Karpas-422 (cell line): ENCODE measurements at regions not wholly inside any gene's neighbourhood (a gene's known extent, or its start where the extent isn't known, plus 50 kb on each side); places are given as distances from the start of the nearest gene placed in this dataset.
"Not testable (repeated sequence)": the region's sequence is repeated elsewhere in the genome, so short reads cannot be mapped to it uniquely, and the experiment has no call there.

Experiments used
- DNase-seq: peaks from one replicate; pipeline ENCODE4 v3.0.0-alpha.2; 2015
- H2AFZ ChIP-seq: fragments of 200-600 bp; sonication (generic); 2 replicates; pipeline ENCODE4 v1.6.1; 2014; ENCODE audit warnings: antibody characterized with exemption, low read length, mixed read lengths
- H3K27ac ChIP-seq: fragments of 200-600 bp; sonication (generic); 2 replicates; pipeline ENCODE4 v1.5.1; 2014; ENCODE audit warnings: mild to moderate bottlenecking, low read length, moderate library complexity
- H3K27me3 ChIP-seq: fragments of 200-600 bp; sonication (generic); 2 replicates; pipeline ENCODE4 v1.6.1; 2014; ENCODE audit warnings: low read length, mixed read lengths
- H3K36me3 ChIP-seq: fragments of 200-600 bp; sonication (generic); 2 replicates; pipeline ENCODE4 v1.6.1; 2014; ENCODE audit warnings: low read length, mixed read lengths; ENCODE audit not compliant: insufficient read depth
- H3K4me1 ChIP-seq: fragments of 200-600 bp; sonication (generic); 2 replicates; pipeline ENCODE4 v1.6.1; 2014; ENCODE audit warnings: mild to moderate bottlenecking, low read length, mixed read lengths
- H3K4me2 ChIP-seq: fragments of 200-600 bp; sonication (generic); 2 replicates; pipeline ENCODE4 v1.6.1; 2014; ENCODE audit warnings: low read length, low read depth, mild to moderate bottlenecking; ENCODE audit not compliant: poor library complexity, severe bottlenecking
- H3K4me3 ChIP-seq: fragments of 200-600 bp; sonication (generic); 2 replicates; pipeline ENCODE4 v1.5.1; 2014; ENCODE audit warnings: mild to moderate bottlenecking, antibody characterized with exemption, low read length, mixed read lengths
- H3K79me2 ChIP-seq: fragments of 200-600 bp; sonication (generic); 2 replicates; pipeline ENCODE4 v1.6.1; 2014; ENCODE audit warnings: mild to moderate bottlenecking, low read length, mixed read lengths
- H3K9ac ChIP-seq: fragments of 200-600 bp; sonication (generic); 2 replicates; pipeline ENCODE4 v1.6.0; 2014; ENCODE audit warnings: low read length
- H3K9me2 ChIP-seq: fragments of 200-600 bp; sonication (generic), shearing (Covaris generic); replicated peaks from 2 replicates; pipeline ENCODE4 v1.6.0; 2014; ENCODE audit warnings: mild to moderate bottlenecking, low read length, moderate library complexity; ENCODE audit not compliant: insufficient read depth
- H3K9me3 ChIP-seq: fragments of 300-700, 200-600 bp; sonication (generic); 2 replicates; pipeline ENCODE4 v1.6.1; 2014; ENCODE audit warnings: low read length, mixed read lengths
- H4K20me1 ChIP-seq: fragments of 200-600 bp; sonication (generic); 2 replicates; pipeline ENCODE4 v1.6.1; 2014; ENCODE audit warnings: mild to moderate bottlenecking, antibody characterized with exemption, low read length, low read depth; ENCODE audit not compliant: insufficient read depth

DNA sequence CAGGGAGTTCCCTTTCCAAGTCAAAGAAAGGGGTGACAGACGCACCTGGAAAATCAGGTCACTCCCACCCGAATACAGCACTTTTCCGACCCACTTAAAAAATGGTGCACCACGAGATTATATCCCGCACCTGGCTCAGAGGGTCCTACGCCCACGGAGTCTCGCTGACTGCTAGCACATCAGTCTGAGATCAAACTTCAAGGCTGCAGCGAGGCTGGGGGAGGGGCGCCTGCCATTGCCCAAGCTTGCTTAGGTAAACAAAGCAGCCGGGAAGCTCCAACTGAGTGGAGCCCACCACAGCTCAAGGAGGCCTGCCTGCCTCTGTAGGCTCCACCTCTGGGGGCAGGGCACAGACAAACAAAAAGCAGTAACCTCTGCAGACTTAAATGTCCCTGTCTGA, 277.8 kb upstream of the ARHGAP42 start:
- H3K36me3 ChIP-seq, H3K9me2 ChIP-seq, H3K9ac ChIP-seq, H3K4me2 ChIP-seq, H3K4me1 ChIP-seq, H3K4me3 ChIP-seq, H4K20me1 ChIP-seq, H3K79me2 ChIP-seq, H3K27ac ChIP-seq, H2AFZ ChIP-seq, DNase-seq, H3K27me3 ChIP-seq: not testable (repeated sequence)
- H3K9me3 ChIP-seq: peaks cover 38% of the 10 kb centered on the region

- no peaks in the 10 kb centered on the region for H3K27me3 ChIP-seq
- no peak overlapping the region for H3K27ac ChIP-seq
- no peaks in the 10 kb centered on the region for H3K79me2 ChIP-seq
- H3K9me2 ChIP-seq: no peaks in the 10 kb centered on the region
- H3K36me3 ChIP-seq: no peaks in the 10 kb centered on the region
- H3K9me3 ChIP-seq: peaks cover 85% of the 10 kb centered on the region
- H3K9ac ChIP-seq: no peak overlapping the region
- no peak overlapping the region for H3K4me3 ChIP-seq
- no peaks in the 10 kb centered on the region for H4K20me1 ChIP-seq
- H2AFZ ChIP-seq: no peak overlapping the region
- no peak for DNase-seq
- no peaks in the 10 kb centered on the region for H3K4me1 ChIP-seq
- H3K4me2 ChIP-seq: no peak overlapping the region
Measured at GRCh38 chr11:100419518-100419917, 267.6 kb upstream of the ARHGAP42 start.

DNA sequence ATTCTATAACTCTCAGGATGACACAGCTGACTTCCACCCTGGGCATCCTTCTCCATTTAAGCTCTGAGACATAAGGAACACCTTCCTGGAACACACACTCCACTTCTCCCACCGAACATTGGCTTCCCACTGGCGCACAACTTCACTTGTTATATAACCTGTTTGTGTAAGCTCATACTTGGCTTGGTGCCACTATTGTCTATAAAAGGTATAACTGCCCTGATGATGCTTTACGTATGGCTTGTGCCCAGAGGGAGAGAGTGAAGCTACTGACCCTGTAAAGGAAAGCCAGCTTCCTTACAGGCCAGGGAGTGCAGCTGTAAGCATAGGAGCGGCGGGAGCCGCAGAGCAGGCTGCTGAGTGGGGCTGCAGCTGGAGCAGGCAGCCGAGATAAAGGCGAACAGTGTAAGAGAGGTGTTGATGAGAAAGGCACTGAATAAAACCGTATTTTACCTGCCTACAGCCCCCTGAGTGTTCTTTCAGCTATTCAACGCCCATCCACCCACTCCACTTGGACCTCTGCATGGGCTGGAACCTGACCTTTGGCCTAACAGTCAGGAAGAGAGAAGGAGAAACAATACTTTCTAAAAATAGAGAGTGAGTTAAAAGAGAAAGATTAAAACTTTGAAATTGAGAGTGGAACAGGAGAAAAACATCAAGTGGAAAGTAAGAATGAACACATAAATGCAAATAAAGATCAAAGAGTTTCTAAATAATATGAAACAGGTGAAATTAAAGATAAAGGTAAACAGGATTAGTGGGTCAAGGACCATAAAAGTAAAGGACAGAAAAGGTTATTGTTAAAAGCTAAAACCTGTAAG, 252.1 kb upstream of the ARHGAP42 start:
- no peak overlapping the region for H3K9ac ChIP-seq
- H3K79me2 ChIP-seq: no peaks in the 10 kb centered on the region
- H3K27ac ChIP-seq: no peak overlapping the region
- no peaks in the 10 kb centered on the region for H3K9me2 ChIP-seq
- no peaks in the 10 kb centered on the region for H4K20me1 ChIP-seq
- no peaks in the 10 kb centered on the region for H3K36me3 ChIP-seq
- no peak overlapping the region for H3K4me3 ChIP-seq
- H3K4me2 ChIP-seq: no peak overlapping the region
- no peak overlapping the region for H2AFZ ChIP-seq
- H3K27me3 ChIP-seq: no peaks in the 10 kb centered on the region
- DNase-seq: no peak
- H3K4me1 ChIP-seq: no peaks in the 10 kb centered on the region
- peaks cover 60% of the 10 kb centered on the region for H3K9me3 ChIP-seq

DNA sequence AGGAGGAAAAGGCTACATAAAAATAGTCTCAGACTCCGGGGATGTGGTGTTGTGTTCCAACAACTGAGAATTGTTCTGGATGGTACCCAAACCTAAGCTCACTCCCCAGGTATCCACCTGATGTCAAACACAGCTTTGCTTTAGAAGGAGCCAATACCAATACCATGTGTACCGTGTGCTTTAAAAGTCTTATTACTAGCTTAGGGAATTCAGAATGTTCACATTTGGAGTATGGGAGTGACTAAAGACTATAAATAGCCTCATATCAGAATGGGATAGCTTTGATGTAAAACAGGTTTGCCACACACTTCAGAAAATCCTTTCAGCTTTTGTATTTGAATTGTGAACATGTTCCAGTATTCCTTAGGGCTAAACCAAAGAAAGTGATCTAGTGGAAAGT, 248.7 kb upstream of the ARHGAP42 start:
- Histone ChIP-seq H3K4me2 (no peak overlapping the region), H3K27ac (no peak overlapping the region), H2AFZ (no peak overlapping the region), H3K27me3 (no peaks in the 10 kb centered on the region), H3K9me3 (peaks cover 69% of the 10 kb centered on the region), H4K20me1 (no peaks in the 10 kb centered on the region), H3K4me3 (no peak overlapping the region), H3K36me3 (no peaks in the 10 kb centered on the region), H3K79me2 (no peaks in the 10 kb centered on the region), H3K9ac (no peak overlapping the region), H3K9me2 (no peaks in the 10 kb centered on the region), H3K4me1 (no peaks in the 10 kb centered on the region)
- no peak for DNase-seq

DNA sequence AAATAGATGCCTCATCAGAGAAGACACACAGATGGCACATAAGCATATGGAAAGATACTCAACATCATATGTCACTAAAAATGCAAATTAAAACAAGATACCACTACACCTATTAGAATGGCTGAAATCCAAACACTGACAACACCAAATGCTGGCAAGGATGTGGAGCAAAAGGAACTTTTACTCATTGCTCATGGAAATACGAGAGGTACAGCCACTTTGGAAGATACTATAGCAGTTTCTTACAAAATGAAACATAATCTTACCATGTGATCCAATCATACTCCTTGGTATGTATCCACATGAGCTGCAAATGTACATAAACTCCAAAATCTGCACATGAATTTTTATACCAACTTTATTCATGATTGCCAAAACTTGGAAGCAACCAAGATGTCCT, 246.0 kb upstream of the ARHGAP42 start:
- DNase-seq: no peak

GRCh38 chr11:100442017-100442416, 245.1 kb upstream of the ARHGAP42 start:
- Histone ChIP-seq H4K20me1 (no peaks in the 10 kb centered on the region), H3K36me3 (no peaks in the 10 kb centered on the region), H3K4me3 (no peak overlapping the region), H3K9ac (no peak overlapping the region), H3K79me2 (no peaks in the 10 kb centered on the region), H2AFZ (no peak overlapping the region), H3K27ac (no peak overlapping the region), H3K4me1 (no peaks in the 10 kb centered on the region), H3K9me3 (peaks cover 71% of the 10 kb centered on the region), H3K4me2 (no peak overlapping the region), H3K9me2 (no peaks in the 10 kb centered on the region), H3K27me3 (no peaks in the 10 kb centered on the region)
- no peak for DNase-seq

More for the DNA sequence above, 246.0 kb upstream of the ARHGAP42 start:
- no peaks in the 10 kb centered on the region for H4K20me1 ChIP-seq
- no peaks in the 10 kb centered on the region for H3K79me2 ChIP-seq
- H3K9ac ChIP-seq: no peak overlapping the region
- H3K4me2 ChIP-seq: no peak overlapping the region
- H2AFZ ChIP-seq: no peak overlapping the region
- H3K4me3 ChIP-seq: no peak overlapping the region
- H3K27me3 ChIP-seq: no peaks in the 10 kb centered on the region
- no peaks in the 10 kb centered on the region for H3K4me1 ChIP-seq
- H3K9me3 ChIP-seq: peaks cover 69% of the 10 kb centered on the region
- no peaks in the 10 kb centered on the region for H3K9me2 ChIP-seq
- no peaks in the 10 kb centered on the region for H3K36me3 ChIP-seq
- no peak overlapping the region for H3K27ac ChIP-seq

DNA sequence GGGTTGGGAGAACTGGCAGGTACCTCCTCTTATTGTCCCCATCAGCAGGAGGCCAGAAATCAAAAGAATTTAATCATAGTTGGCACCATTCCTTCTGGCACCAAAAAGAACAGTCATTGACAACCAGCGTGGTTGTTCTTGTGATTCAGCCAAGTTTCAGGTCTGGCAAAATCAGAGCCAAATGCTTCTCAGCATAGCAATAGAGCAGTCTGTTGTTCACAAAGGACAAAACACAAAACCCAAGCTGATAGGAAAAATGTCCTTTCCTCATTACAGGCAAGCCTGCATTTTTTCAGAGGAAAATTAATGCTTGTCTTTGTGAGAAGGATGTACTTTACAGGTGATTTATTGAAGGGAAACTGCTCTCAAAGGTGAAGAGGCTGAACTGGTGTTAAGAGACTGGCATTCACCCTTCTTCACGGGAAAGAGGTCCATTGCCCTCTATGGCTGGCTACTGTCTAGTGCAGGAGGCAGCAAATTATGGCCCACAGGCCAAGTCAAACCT, 241.8 kb upstream of the ARHGAP42 start:
- no peak for DNase-seq
- H3K27me3 ChIP-seq: no peaks in the 10 kb centered on the region

GRCh38 chr11:100451801-100452460, 235.2 kb upstream of the ARHGAP42 start:
- H3K9me3 ChIP-seq: peaks cover 36% of the 10 kb centered on the region
- H3K4me1 ChIP-seq, H3K4me2 ChIP-seq, H4K20me1 ChIP-seq, H3K36me3 ChIP-seq, H3K27me3 ChIP-seq, H3K79me2 ChIP-seq, H3K4me3 ChIP-seq, H2AFZ ChIP-seq, H3K27ac ChIP-seq, H3K9ac ChIP-seq, DNase-seq, H3K9me2 ChIP-seq: not testable (repeated sequence)

More for the DNA sequence above, 241.8 kb upstream of the ARHGAP42 start:
- Histone ChIP-seq H2AFZ (no peak overlapping the region), H3K9me2 (0 out of 2 replicates have a peak, but pooled peaks cover 3% of the 10 kb centered on the region), H3K36me3 (no peaks in the 10 kb centered on the region), H3K79me2 (no peaks in the 10 kb centered on the region), H3K4me1 (no peaks in the 10 kb centered on the region), H3K27ac (no peak overlapping the region), H3K9ac (no peak overlapping the region), H3K9me3 (peaks cover 75% of the 10 kb centered on the region), H3K4me2 (no peak overlapping the region), H3K4me3 (no peak overlapping the region), H4K20me1 (no peaks in the 10 kb centered on the region)
